K562 (cell line): ENCODE measurements at regions not wholly inside any gene's neighbourhood (a gene's known extent, or its start where the extent isn't known, plus 50 kb on each side); places are given as distances from the start of the nearest gene placed in this dataset.
A peak's percentile ranks its signal among the peaks of the same experiment; 100 is the strongest.
"Not testable (repeated sequence)": the region's sequence is repeated elsewhere in the genome, so short reads cannot be mapped to it uniquely, and the experiment has no call there.

Experiments
- ATAC-seq: fragments of 200-7000 bp; cut with Tn5 transposase; 3 replicates; pipeline ENCODE4 v1.9.1; 2020; ENCODE audit warnings: moderate library complexity
- BruUV-seq: library from RNA; stranded (reverse); fragments of 400-500 nt; replicated peaks from 2 replicates; lab custom pipeline; 2021; lab: Mats Ljungman, UMichigan
- CTCF ChIA-PET: fragments of 300-600 bp; formaldehyde crosslinking; extraction: SDS; loops from one replicate; lab custom pipeline; 2021; ENCODE audit warnings: low intra/inter-chr PET ratio; lab: Yijun Ruan, JAX
- POLR2A ChIA-PET: fragments of 300-600, 350-650 bp; sonication (Branson Sonifier 250); formaldehyde crosslinking; extraction: SDS; loops from one replicate; lab custom pipeline; 2021; ENCODE audit warnings: antibody characterized with exemption, inconsistent platforms; lab: Yijun Ruan, JAX
- DNase-seq, 4 experiments: peaks; one replicate each; pipeline versions ENCODE4 v3.0.0 to v3.0.0-alpha.2; 2011 to 2018; ENCODE audit warnings: low spot score in 3 of 4, mixed read lengths in 3 of 4; ENCODE audit errors: extremely low read depth in 1 of 4
- FAIRE-seq: peaks from 2 replicates; lab custom pipeline; 2011; peaks lifted over from hg19 to GRCh38; lab: Jason Lieb, UNC
- H2AFZ ChIP-seq: 2 replicates; pipeline ENCODE4 v1.6.0; 2011; ENCODE audit warnings: low read depth, low read length, control low read depth, inconsistent platforms
- H3K27ac ChIP-seq: fragments of 200-600 bp; 3 replicates; pipeline ENCODE4 v1.8.0; 2011; ENCODE audit warnings: low read depth, mild to moderate bottlenecking, control low read depth, inconsistent platforms, low read length, moderate library complexity, mixed read lengths; ENCODE audit errors: extremely low read depth
- H3K27me3 ChIP-seq, 2 experiments: fragments of 300-600 bp in 1 of 2; 2 replicates in 1 of 2; 3 replicates in 1 of 2; pipeline versions ENCODE4 v1.6.0 to v1.8.0; 2011; ENCODE audit warnings: inconsistent platforms in 2 of 2, low read length in 2 of 2, mild to moderate bottlenecking in 1 of 2, mixed read lengths in 1 of 2, moderate library complexity in 1 of 2; ENCODE audit not compliant: control insufficient read depth in 2 of 2, insufficient read depth in 2 of 2
- H3K36me3 ChIP-seq: fragments of 300-600 bp; 3 replicates; pipeline ENCODE4 v1.8.0; 2011; ENCODE audit warnings: mild to moderate bottlenecking, low read length, inconsistent platforms; ENCODE audit not compliant: control insufficient read depth, insufficient read depth
- H3K4me1 ChIP-seq, 2 experiments: fragments of 200-600 bp in 1 of 2; replicated peaks in 1 of 2; 2 replicates in 1 of 2; 3 replicates in 1 of 2; pipeline versions ENCODE4 v1.5.1 to v1.8.0; 2011; ENCODE audit warnings: inconsistent platforms in 2 of 2, low read length in 2 of 2, mild to moderate bottlenecking in 1 of 2, mixed read lengths in 1 of 2, moderate library complexity in 1 of 2; ENCODE audit not compliant: control insufficient read depth in 2 of 2, insufficient read depth in 2 of 2
- H3K4me2 ChIP-seq: 2 replicates; pipeline ENCODE4 v1.6.1; 2011; ENCODE audit warnings: low read length, control low read depth, inconsistent platforms, mixed read lengths; ENCODE audit not compliant: insufficient read depth
- H3K4me3 ChIP-seq: fragments of 200-600 bp; sonication (generic), shearing (Covaris generic); 2 replicates; pipeline ENCODE4 v1.5.1; 2016; ENCODE audit warnings: control low read depth, inconsistent platforms
- H3K79me2 ChIP-seq: fragments of 200-600 bp; 3 replicates; pipeline ENCODE4 v1.8.0; 2011; ENCODE audit warnings: low read length, inconsistent platforms; ENCODE audit not compliant: control insufficient read depth, insufficient read depth
- H3K9ac ChIP-seq, 2 experiments: 2 replicates each; pipeline versions ENCODE4 v1.6.0 to v1.6.1; 2011; ENCODE audit warnings: low read depth in 2 of 2, low read length in 2 of 2, control low read depth in 1 of 2, inconsistent platforms in 1 of 2, mild to moderate bottlenecking in 1 of 2, mixed read lengths in 1 of 2; ENCODE audit not compliant: insufficient read depth in 1 of 2
- H3K9me1 ChIP-seq: one replicate; pipeline ENCODE4 v1.6.0; 2011; ENCODE audit warnings: inconsistent platforms, mild to moderate bottlenecking, low read length, moderate library complexity; ENCODE audit not compliant: control insufficient read depth, insufficient read depth
- H3K9me3 ChIP-seq: replicated peaks from 2 replicates; pipeline ENCODE4 v1.5.1; 2011; ENCODE audit warnings: low read depth, low read length, inconsistent platforms; ENCODE audit not compliant: control insufficient read depth, insufficient read depth
- H4K20me1 ChIP-seq: replicated peaks from 2 replicates; pipeline ENCODE4 v1.6.1; 2011; ENCODE audit warnings: low read length, inconsistent platforms, mixed read lengths; ENCODE audit not compliant: control insufficient read depth, insufficient read depth
- CEBPG ChIP-seq, 3 experiments: fragments of 200-800 bp in 1 of 3; sonication (Bioruptor generic) in 1 of 3; sonication (generic) in 1 of 3; formaldehyde crosslinking in 1 of 3; IDR thresholded peaks in 2 of 3; conservative IDR thresholded peaks in 1 of 3; 2 replicates each; pipeline versions ENCODE4 v1.6.1 to v1.8.0; 2016 to 2022; ENCODE audit warnings: missing compliant biosample characterization in 2 of 3, missing genetic modification characterization in 2 of 3, mild to moderate bottlenecking in 1 of 3, missing genetic modification reagents in 1 of 3
- ELF2 ChIP-seq: fragments of 250-450 bp; sonication (Bioruptor Pico); IDR thresholded peaks from 2 replicates; pipeline ENCODE4 v1.5.0; 2021; ENCODE audit warnings: mild to moderate bottlenecking
- FIP1L1 ChIP-seq: fragments of 200-400 bp; formaldehyde crosslinking; IDR thresholded peaks from 2 replicates; pipeline ENCODE4 v1.6.1; 2018; ENCODE audit warnings: mild to moderate bottlenecking, low read depth, low read length; ENCODE audit not compliant: poor library complexity, severe bottlenecking
- KLF10 ChIP-seq: fragments of 250-450 bp; sonication (Bioruptor Pico); IDR thresholded peaks from 2 replicates; pipeline ENCODE4 v1.6.1; 2021; ENCODE audit warnings: matching md5 sums
- NEUROD1 ChIP-seq: fragments of 150-350 bp; IDR thresholded peaks from 2 replicates; pipeline ENCODE4 v1.6.1; 2014; ENCODE audit warnings: borderline replicate concordance, low read length, low read depth; ENCODE audit not compliant: partially characterized antibody
- POLR3A ChIP-seq: IDR thresholded peaks from 2 replicates; pipeline ENCODE4 v1.6.1; 2011; ENCODE audit warnings: borderline replicate concordance, mild to moderate bottlenecking, moderate library complexity; ENCODE audit not compliant: insufficient read length, insufficient read depth; ENCODE audit errors: extremely low read depth
- SMARCA4 ChIP-seq: fragments of 450-650 bp; IDR thresholded peaks from 2 replicates; pipeline ENCODE4 v1.6.1; 2016
- STAT5B ChIP-seq: fragments of 250-450 bp; sonication (Bioruptor Pico); IDR thresholded peaks from 2 replicates; pipeline ENCODE4 v1.8.0; 2021; ENCODE audit warnings: mild to moderate bottlenecking, inconsistent platforms
- TAF7 ChIP-seq: fragments of 450-650 bp; IDR thresholded peaks from 2 replicates; pipeline ENCODE4 v1.6.1; 2016; ENCODE audit warnings: missing genetic modification characterization, missing compliant biosample characterization
- ZNF121 ChIP-seq: sonication (generic); formaldehyde crosslinking; conservative IDR thresholded peaks from 2 replicates; pipeline ENCODE4 v1.8.0; 2022; ENCODE audit warnings: missing genetic modification reagents
- ZNF699 ChIP-seq: fragments of 250-450 bp; sonication (Bioruptor Pico); IDR thresholded peaks from 2 replicates; pipeline ENCODE4 v1.8.0; 2021; ENCODE audit warnings: mild to moderate bottlenecking, moderate library complexity; ENCODE audit not compliant: insufficient replicate concordance
- WGBS: fragments of 100-300 bp; shearing (Covaris generic); methylation state at CpG from one replicate; pipeline ENCODE4 v1.1.6; 2016; ENCODE audit warnings: low coverage, mixed read lengths; ENCODE audit not compliant: insufficient coverage; ENCODE audit errors: missing lambda C conversion rate; 5-methylcytosine and 5-hydroxymethylcytosine counted together
- in situ Hi-C: fragments of 300-500 bp; cut with MboI; formaldehyde crosslinking; loops from 4 replicates; pipeline ENCODE4 v1.15.0; 2018; ENCODE audit warnings: inconsistent platforms, mixed read lengths
- intact Hi-C: fragments of 100-400 bp; cut with micrococcal nuclease; formaldehyde crosslinking; loops from 2 replicates; pipeline ENCODE4 v1.14.2; 2022

GRCh38 chr2:117019357-117019756 lies 795.1 kb upstream of the DDX18 start:
- POLR2A ChIA-PET: no interaction called here
- intact Hi-C loops: no loop called here
- H3K4me2 ChIP-seq: no peak overlapping the region
- TF ChIP-seq CEBPG (CRISPR knock-in tag; IDR thresholded peaks at IDR 0.05) (no peak), CEBPG (tag; conservative IDR thresholded peaks at IDR 0.05 in 1 of 2, IDR thresholded peaks at IDR 0.05 in 1 of 2) (peak in 1 of 2 experiments; percentile 65; a peak in 1 of 4 replicates), NEUROD1 (no peak)
- TF ChIP-seq, all 486 proteins: peak for 1
- no peak overlapping the region for H3K27ac ChIP-seq
- no TSS peak for BruUV-seq
- DNase-seq: no peak
- H3K4me3 ChIP-seq: no peak overlapping the region
- in situ Hi-C loops: no loop called here
- H2AFZ ChIP-seq: no peak overlapping the region
- no peak for ATAC-seq
- H3K27me3 ChIP-seq: no peaks in the 10 kb centered on the region
- H3K9me3 ChIP-seq: no peaks in the 10 kb centered on the region
- H3K4me1 ChIP-seq: no peaks in the 10 kb centered on the region
- no peak for FAIRE-seq
- no peak overlapping the region for H3K9ac ChIP-seq
- CTCF ChIA-PET: no interaction called here
- H3K9me1 ChIP-seq: no peaks in the 10 kb centered on the region
- H3K36me3 ChIP-seq: no peaks in the 10 kb centered on the region
- WGBS: 0% methylated on average over 1 of the region's 1 CpG
- no peaks in the 10 kb centered on the region for H3K79me2 ChIP-seq
- no peaks in the 10 kb centered on the region for H4K20me1 ChIP-seq

DNA sequence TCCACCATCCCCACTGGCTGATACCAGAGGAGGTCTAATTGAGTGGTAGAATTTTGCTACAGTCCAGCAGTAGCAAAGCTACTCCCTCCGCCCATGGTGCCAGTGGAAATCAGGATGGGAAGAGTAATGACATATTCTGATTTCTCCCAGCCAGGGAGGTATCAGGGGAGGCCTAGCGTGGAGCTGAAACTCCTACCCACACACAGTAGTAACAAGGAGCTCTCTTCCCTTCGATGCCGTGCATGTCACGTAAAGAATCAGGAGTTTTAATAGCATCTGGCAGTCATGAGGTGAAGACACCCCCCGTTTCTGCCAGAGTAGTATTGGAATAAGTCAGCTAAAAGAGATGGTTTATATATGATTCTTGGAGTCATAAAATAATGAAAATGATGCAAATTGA lies 786.8 kb upstream of the DDX18 start:
- in situ Hi-C loops: no loop called here
- no peaks in the 10 kb centered on the region for H3K4me1 ChIP-seq

GRCh38 chr2:117028708-117029107 lies 785.8 kb upstream of the DDX18 start:
- H4K20me1 ChIP-seq, in situ Hi-C loops, FAIRE-seq, ATAC-seq, intact Hi-C loops, H3K9ac ChIP-seq, H3K4me1 ChIP-seq, H3K9me3 ChIP-seq, H3K4me3 ChIP-seq, H3K79me2 ChIP-seq, POLR2A ChIA-PET, H3K36me3 ChIP-seq, H3K27me3 ChIP-seq, H3K4me2 ChIP-seq, H3K27ac ChIP-seq, CTCF ChIA-PET, H2AFZ ChIP-seq, DNase-seq, BruUV-seq, H3K9me1 ChIP-seq: not testable (repeated sequence)
- WGBS: 2% methylated on average over 18 of the region's 18 CpGs

More for the DNA sequence above, 786.8 kb upstream of the DDX18 start:
- Histone ChIP-seq H3K27ac (no peak overlapping the region), H3K79me2 (no peaks in the 10 kb centered on the region), H3K4me2 (no peak overlapping the region), H3K27me3 (no peaks in the 10 kb centered on the region), H3K9me3 (no peaks in the 10 kb centered on the region), H2AFZ (no peak overlapping the region), H3K9me1 (no peaks in the 10 kb centered on the region), H4K20me1 (no peaks in the 10 kb centered on the region), H3K36me3 (no peaks in the 10 kb centered on the region), H3K4me3 (no peak overlapping the region), H3K9ac (no peak overlapping the region)
- FAIRE-seq (no peak), DNase-seq (no peak), ATAC-seq (no peak)
- ChIA-PET CTCF (no interaction called here), POLR2A (interaction anchor here (0.6 kb wide), 1 partner anchor 422 kb away, joined by 3 read pairs; no protein-coding TSS in a partner anchor)
- BruUV-seq: no TSS peak
- intact Hi-C loops: no loop called here
- TF ChIP-seq POLR3A: no peak
- no peak for TF ChIP-seq TAF7 (tag)
- TF ChIP-seq ELF2 (CRISPR knock-in tag): no peak
- TF ChIP-seq SMARCA4: no peak
- no peak for TF ChIP-seq STAT5B (CRISPR knock-in tag)
- no peak for TF ChIP-seq ZNF121
- TF ChIP-seq KLF10: no peak
- TF ChIP-seq ZNF699 (CRISPR knock-in tag): no peak
- TF ChIP-seq FIP1L1: no peak
- 1% methylated on average over 6 of the region's 6 CpGs for WGBS
